ENCODE measurements at regions not wholly inside any gene's neighbourhood (a gene's known extent, or its start where the extent isn't known, plus 50 kb on each side); places are given as distances from the start of the nearest gene placed in this dataset.

GRCh38 chr2:105450471-105450870 is 51.6 kb upstream of the FHL2 start:
- 24% methylated on average over 6 of the region's 6 CpGs for WGBS

GRCh38 chr2:105449076-105449475 is 50.2 kb upstream of the FHL2 start:
- Histone ChIP-seq H3K4me1 (no peaks in the 10 kb centered on the region), H3K36me3 (no peaks in the 10 kb centered on the region), H3K27ac (no peak overlapping the region), H3K4me3 (no peak overlapping the region), H3K9me3 (no peaks in the 10 kb centered on the region), H3K27me3 (no peaks in the 10 kb centered on the region)
- WGBS, result 31% methylated on average over 3 of the region's 3 CpGs
- TF ChIP-seq CTCF (IDR thresholded peaks at IDR 0.05) (no peak), EP300 (IDR thresholded peaks at IDR 0.05) (no peak), POLR2AphosphoS5 (IDR thresholded peaks at IDR 0.05) (no peak), POLR2A (IDR thresholded peaks at IDR 0.05) (no peak)
- DNase-seq (ENCODE audit: low spot score in 2 of 2), result no peak

More at GRCh38 chr2:105450471-105450870, 51.6 kb upstream of the FHL2 start:
- DNase-seq (ENCODE audit: low spot score in 2 of 2), result no peak
- no peak overlapping the region for H3K27ac ChIP-seq
- TF ChIP-seq CTCF (IDR thresholded peaks at IDR 0.05) (no peak), POLR2A (IDR thresholded peaks at IDR 0.05) (no peak), EP300 (IDR thresholded peaks at IDR 0.05) (no peak), POLR2AphosphoS5 (IDR thresholded peaks at IDR 0.05) (no peak)
- H3K36me3 ChIP-seq, result no peaks in the 10 kb centered on the region
- H3K9me3 ChIP-seq, result no peaks in the 10 kb centered on the region
- H3K27me3 ChIP-seq, result no peaks in the 10 kb centered on the region
- H3K4me1 ChIP-seq, result peaks cover 9% of the 10 kb centered on the region
- no peak overlapping the region for H3K4me3 ChIP-seq
